HL-60 (cell line): ENCODE measurements at regions not wholly inside any gene's neighbourhood (a gene's known extent, or its start where the extent isn't known, plus 50 kb on each side); places are given as distances from the start of the nearest gene placed in this dataset.

Experiments
- DNase-seq, 2 experiments: peaks; one replicate each; pipeline ENCODE4 v3.0.0-alpha.2; 2010 to 2020; ENCODE audit warnings: low read depth in 1 of 2, low spot score in 1 of 2
- H3K27ac ChIP-seq: fragments of 250-450 bp; sonication (Bioruptor Pico); replicated peaks from 2 replicates; pipeline ENCODE4 v1.5.1; 2020; ENCODE audit warnings: mild to moderate bottlenecking, moderate library complexity
- H3K27me3 ChIP-seq: fragments of 250-450 bp; sonication (Bioruptor Pico); 2 replicates; pipeline ENCODE4 v1.5.1; 2021; ENCODE audit warnings: mild to moderate bottlenecking, moderate library complexity; ENCODE audit not compliant: insufficient read depth, poor library complexity, severe bottlenecking
- H3K4me3 ChIP-seq: replicated peaks from 2 replicates; pipeline ENCODE4 v1.5.1; 2011; ENCODE audit warnings: mild to moderate bottlenecking, control low read depth, low read length; ENCODE audit not compliant: insufficient read depth
- GABPA ChIP-seq: IDR thresholded peaks from 2 replicates; pipeline ENCODE4 v1.6.1; 2012; ENCODE audit warnings: low read depth
- POLR2AphosphoS5 ChIP-seq: IDR thresholded peaks from 2 replicates; pipeline ENCODE4 v1.6.1; 2012; ENCODE audit warnings: low read depth
- SPI1 ChIP-seq: IDR thresholded peaks from 2 replicates; pipeline ENCODE4 v1.6.1; 2012; ENCODE audit warnings: low read depth, mild to moderate bottlenecking, borderline replicate concordance
- TF ChIP-seq, protein P1 (sequence below): IDR thresholded peaks from one replicate; pipeline ENCODE4 v1.5.1; 2011; ENCODE audit warnings: low read length, control low read depth, inconsistent platforms; ENCODE audit not compliant: insufficient read depth
- TF ChIP-seq, protein P2 (sequence below): IDR thresholded peaks from 2 replicates; pipeline ENCODE4 v1.6.1; 2012; ENCODE audit warnings: low read depth; ENCODE audit not compliant: insufficient replicate concordance

DNA sequence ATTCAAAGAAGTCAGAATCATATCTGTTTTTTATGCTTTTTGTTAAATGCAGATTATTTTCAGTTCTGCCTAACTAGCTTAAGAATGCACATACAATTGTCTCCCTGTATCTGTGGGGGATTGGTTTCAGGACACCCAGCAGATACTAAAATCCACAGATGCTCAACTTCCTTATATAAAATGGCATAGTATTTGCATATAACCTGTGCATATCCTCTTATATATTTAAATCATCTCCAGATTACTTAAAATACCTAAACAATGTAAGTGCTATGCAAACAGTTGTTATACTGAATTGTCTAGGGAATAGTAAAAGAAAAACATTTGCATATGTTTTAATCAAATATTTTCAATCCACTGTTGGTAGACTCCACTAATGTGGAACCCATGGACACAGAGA lies 279.4 kb downstream of the TMA16 start:
- no peak for TF ChIP-seq SPI1
- TF ChIP-seq POLR2AphosphoS5 = no peak
- TF ChIP-seq, protein P1, sequence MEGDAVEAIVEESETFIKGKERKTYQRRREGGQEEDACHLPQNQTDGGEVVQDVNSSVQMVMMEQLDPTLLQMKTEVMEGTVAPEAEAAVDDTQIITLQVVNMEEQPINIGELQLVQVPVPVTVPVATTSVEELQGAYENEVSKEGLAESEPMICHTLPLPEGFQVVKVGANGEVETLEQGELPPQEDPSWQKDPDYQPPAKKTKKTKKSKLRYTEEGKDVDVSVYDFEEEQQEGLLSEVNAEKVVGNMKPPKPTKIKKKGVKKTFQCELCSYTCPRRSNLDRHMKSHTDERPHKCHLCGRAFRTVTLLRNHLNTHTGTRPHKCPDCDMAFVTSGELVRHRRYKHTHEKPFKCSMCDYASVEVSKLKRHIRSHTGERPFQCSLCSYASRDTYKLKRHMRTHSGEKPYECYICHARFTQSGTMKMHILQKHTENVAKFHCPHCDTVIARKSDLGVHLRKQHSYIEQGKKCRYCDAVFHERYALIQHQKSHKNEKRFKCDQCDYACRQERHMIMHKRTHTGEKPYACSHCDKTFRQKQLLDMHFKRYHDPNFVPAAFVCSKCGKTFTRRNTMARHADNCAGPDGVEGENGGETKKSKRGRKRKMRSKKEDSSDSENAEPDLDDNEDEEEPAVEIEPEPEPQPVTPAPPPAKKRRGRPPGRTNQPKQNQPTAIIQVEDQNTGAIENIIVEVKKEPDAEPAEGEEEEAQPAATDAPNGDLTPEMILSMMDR = no peak
- TF ChIP-seq, protein P2, sequence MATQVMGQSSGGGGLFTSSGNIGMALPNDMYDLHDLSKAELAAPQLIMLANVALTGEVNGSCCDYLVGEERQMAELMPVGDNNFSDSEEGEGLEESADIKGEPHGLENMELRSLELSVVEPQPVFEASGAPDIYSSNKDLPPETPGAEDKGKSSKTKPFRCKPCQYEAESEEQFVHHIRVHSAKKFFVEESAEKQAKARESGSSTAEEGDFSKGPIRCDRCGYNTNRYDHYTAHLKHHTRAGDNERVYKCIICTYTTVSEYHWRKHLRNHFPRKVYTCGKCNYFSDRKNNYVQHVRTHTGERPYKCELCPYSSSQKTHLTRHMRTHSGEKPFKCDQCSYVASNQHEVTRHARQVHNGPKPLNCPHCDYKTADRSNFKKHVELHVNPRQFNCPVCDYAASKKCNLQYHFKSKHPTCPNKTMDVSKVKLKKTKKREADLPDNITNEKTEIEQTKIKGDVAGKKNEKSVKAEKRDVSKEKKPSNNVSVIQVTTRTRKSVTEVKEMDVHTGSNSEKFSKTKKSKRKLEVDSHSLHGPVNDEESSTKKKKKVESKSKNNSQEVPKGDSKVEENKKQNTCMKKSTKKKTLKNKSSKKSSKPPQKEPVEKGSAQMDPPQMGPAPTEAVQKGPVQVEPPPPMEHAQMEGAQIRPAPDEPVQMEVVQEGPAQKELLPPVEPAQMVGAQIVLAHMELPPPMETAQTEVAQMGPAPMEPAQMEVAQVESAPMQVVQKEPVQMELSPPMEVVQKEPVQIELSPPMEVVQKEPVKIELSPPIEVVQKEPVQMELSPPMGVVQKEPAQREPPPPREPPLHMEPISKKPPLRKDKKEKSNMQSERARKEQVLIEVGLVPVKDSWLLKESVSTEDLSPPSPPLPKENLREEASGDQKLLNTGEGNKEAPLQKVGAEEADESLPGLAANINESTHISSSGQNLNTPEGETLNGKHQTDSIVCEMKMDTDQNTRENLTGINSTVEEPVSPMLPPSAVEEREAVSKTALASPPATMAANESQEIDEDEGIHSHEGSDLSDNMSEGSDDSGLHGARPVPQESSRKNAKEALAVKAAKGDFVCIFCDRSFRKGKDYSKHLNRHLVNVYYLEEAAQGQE = no peak
- no peak for TF ChIP-seq GABPA
- no peaks in the 10 kb centered on the region for H3K27me3 ChIP-seq
- no peak overlapping the region for H3K27ac ChIP-seq

DNA sequence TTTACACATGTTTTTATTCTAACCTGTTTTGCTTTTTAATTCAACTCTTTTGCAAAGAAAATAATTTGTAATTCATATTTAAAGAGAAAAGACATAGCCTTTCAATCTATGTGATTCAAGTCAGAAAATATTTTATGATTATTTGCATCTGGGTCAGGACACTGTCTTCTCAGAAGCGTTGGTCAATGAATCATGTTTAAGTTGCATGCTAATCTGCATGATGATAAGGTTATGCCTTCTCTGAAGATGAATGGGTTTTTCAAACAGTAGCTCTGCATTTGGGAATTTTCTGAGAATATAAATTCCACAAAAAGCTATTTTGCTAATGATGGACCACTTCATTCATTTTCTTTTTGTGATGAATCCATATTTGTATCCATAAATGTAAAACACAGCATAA lies 282.5 kb downstream of the TMA16 start:
- H3K27me3 ChIP-seq = no peaks in the 10 kb centered on the region
- DNase-seq = no peak
- H3K27ac ChIP-seq = no peak overlapping the region
- TF ChIP-seq, protein P2 = no peak
- TF ChIP-seq POLR2AphosphoS5 (no peak), GABPA (no peak)
- no peak overlapping the region for H3K4me3 ChIP-seq

More for the DNA sequence above, 279.4 kb downstream of the TMA16 start:
- no peak for DNase-seq
- no peak overlapping the region for H3K4me3 ChIP-seq

DNA sequence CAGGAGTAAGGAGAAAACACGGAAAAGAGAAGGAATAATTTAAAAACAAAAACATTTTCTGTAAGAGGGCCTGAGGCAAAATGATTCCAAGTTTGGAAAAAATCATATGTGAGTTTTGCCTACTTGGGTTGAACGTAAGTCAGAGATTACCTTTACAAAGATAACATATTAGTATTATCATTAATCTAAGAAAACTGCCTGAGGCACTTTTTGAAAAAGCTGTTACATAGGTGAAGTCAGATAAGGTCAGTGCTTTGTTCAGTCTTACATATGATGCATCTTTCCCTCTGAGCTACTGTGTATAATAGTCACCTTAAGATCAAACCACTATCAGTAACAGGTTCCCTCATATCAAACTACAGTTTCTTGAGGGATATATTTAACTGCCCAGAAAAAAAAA lies 287.2 kb downstream of the TMA16 start:
- Histone ChIP-seq H3K4me3 (no peak overlapping the region), H3K27ac (no peak overlapping the region), H3K27me3 (no peaks in the 10 kb centered on the region)
- DNase-seq = no peak
- TF ChIP-seq SPI1 = no peak
- TF ChIP-seq, protein P1 = no peak
- TF ChIP-seq GABPA = no peak
- TF ChIP-seq, protein P2 = no peak
- TF ChIP-seq POLR2AphosphoS5 = no peak

DNA sequence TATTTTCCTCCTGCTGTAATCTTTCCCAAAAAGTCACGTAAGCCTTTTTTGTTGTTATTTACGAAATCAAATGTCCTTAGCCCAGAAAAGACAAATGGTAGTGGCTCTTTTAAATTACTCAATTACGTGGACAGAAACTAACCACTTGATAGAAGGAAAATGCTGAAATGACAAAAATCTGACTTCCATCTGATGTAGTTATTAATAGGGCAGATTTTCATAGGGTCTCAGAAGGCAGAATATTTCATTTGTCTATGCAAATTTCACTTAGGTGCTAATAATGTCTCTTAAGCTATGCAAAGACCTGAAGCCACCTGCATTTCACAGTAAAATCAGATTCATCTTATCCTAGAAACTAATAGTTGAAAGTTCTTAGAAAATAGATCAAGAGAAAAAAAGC lies 295.7 kb downstream of the TMA16 start:
- Histone ChIP-seq H3K27ac (no peak overlapping the region), H3K27me3 (no peaks in the 10 kb centered on the region), H3K4me3 (no peak overlapping the region)
- TF ChIP-seq SPI1 (no peak), POLR2AphosphoS5 (no peak), GABPA (no peak)
- TF ChIP-seq, protein P1 = no peak
- TF ChIP-seq, protein P2 = no peak
- no peak for DNase-seq
